GM12891 (cell line): ENCODE measurements at regions not wholly inside any gene's neighbourhood (a gene's known extent, or its start where the extent isn't known, plus 50 kb on each side); places are given as distances from the start of the nearest gene placed in this dataset.

Source experiments
- POLR2A ChIP-seq: IDR thresholded peaks from 2 replicates; pipeline ENCODE4 v1.6.1; 2011; ENCODE audit warnings: low read depth, low read length, control low read depth
- TAF1 ChIP-seq: IDR thresholded peaks from 2 replicates; pipeline ENCODE4 v1.6.1; 2011; ENCODE audit warnings: low read depth, low read length, control low read depth

DNA sequence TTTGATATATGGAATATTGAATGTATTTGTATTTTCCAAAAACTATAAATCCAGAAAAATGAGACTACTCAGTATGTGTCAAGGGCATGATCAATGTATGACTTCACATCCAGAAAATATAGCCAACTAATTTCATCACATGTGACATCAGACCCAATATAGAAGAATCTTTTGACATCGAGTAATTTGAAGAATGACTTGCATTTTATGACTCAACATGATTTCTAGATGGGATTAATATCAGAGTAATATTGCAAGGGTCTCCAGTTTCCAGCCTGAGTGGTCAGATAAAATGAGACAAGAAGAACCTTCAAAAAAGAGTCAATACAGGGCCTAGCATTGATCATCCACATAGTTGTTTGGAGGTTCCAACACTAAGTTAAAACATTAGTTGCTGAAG is 467.5 kb upstream of the PAPPA start:
- no peak for TF ChIP-seq TAF1
- TF ChIP-seq POLR2A, result no peak
